GM12878 (cell line): ENCODE measurements at regions not wholly inside any gene's neighbourhood (a gene's known extent, or its start where the extent isn't known, plus 50 kb on each side); places are given as distances from the start of the nearest gene placed in this dataset.

ENCODE experiments used
- ATAC-seq: fragments of 200-7000 bp; cut with Tn5 transposase; 3 replicates; pipeline ENCODE4 v1.9.1; 2020; ENCODE audit warnings: mild to moderate bottlenecking, moderate library complexity
- BruUV-seq: library from RNA; stranded (reverse); fragments of 400-500 nt; replicated peaks from 2 replicates; lab custom pipeline; 2021; lab: Mats Ljungman, UMichigan
- CTCF ChIA-PET: fragments of 300-600 bp; sonication (Branson Sonifier 250); formaldehyde crosslinking; extraction: SDS; loops from one replicate; lab custom pipeline; 2021; ENCODE audit warnings: inconsistent platforms; lab: Yijun Ruan, JAX
- POLR2A ChIA-PET: fragments of 350-600 bp; formaldehyde crosslinking; extraction: SDS; loops from one replicate; lab custom pipeline; 2021; ENCODE audit warnings: inconsistent platforms; lab: Charles Lee
- RAD21 ChIA-PET: fragments of 300-600 bp; sonication (Branson Sonifier 250); formaldehyde crosslinking; loops from one replicate; lab custom pipeline; 2023; ENCODE audit warnings: antibody characterized with exemption; ENCODE audit not compliant: unreplicated experiment; lab: Charles Lee
- SMC1A ChIA-PET: fragments of 300-600 bp; sonication (Branson Sonifier 250); formaldehyde crosslinking; loops from one replicate; lab custom pipeline; 2023; ENCODE audit not compliant: unreplicated experiment, uncharacterized antibody; lab: Charles Lee
- DNase-seq: peaks from one replicate; pipeline ENCODE4 v3.0.0-alpha.2; 2011; ENCODE audit warnings: low read depth, low spot score
- FAIRE-seq: peaks from 3 replicates; lab custom pipeline; 2011; peaks lifted over from hg19 to GRCh38; lab: Jason Lieb, UNC
- H2AFZ ChIP-seq: 2 replicates; pipeline ENCODE4 v1.6.0; 2011; ENCODE audit warnings: low read depth, low read length, control low read depth; ENCODE audit not compliant: control insufficient read depth
- H3K27ac ChIP-seq: 2 replicates; pipeline ENCODE4 v1.5.1; 2011; ENCODE audit warnings: control low read depth; ENCODE audit not compliant: control insufficient read depth, insufficient read depth
- H3K27me3 ChIP-seq, 2 experiments: replicated peaks in 1 of 2; 2 replicates each; pipeline versions ENCODE4 v1.6.0 to v1.6.1; 2011; ENCODE audit warnings: low read length in 1 of 2; ENCODE audit not compliant: control insufficient read depth in 2 of 2, insufficient read depth in 2 of 2
- H3K36me3 ChIP-seq, 2 experiments: 2 replicates each; pipeline ENCODE4 v1.5.1; 2011; ENCODE audit warnings: low read length in 1 of 2; ENCODE audit not compliant: control insufficient read depth in 2 of 2, insufficient read depth in 2 of 2
- H3K4me1 ChIP-seq: 2 replicates; pipeline ENCODE4 v1.6.1; 2011; ENCODE audit warnings: mild to moderate bottlenecking, low read length, moderate library complexity, mixed read lengths; ENCODE audit not compliant: control insufficient read depth, insufficient read depth
- H3K4me2 ChIP-seq: 2 replicates; pipeline ENCODE4 v1.6.0; 2011; ENCODE audit warnings: control low read depth; ENCODE audit not compliant: control insufficient read depth, insufficient read depth
- H3K4me3 ChIP-seq: fragments of 200-600 bp; sonication (generic); 2 replicates; pipeline ENCODE4 v1.5.1; 2016
- H3K79me2 ChIP-seq: 2 replicates; pipeline ENCODE4 v1.6.0; 2011; ENCODE audit warnings: low read length; ENCODE audit not compliant: control insufficient read depth, insufficient read depth
- H3K9ac ChIP-seq: 2 replicates; pipeline ENCODE4 v1.8.0; 2011; ENCODE audit warnings: low read length, control low read depth, mixed read lengths; ENCODE audit not compliant: control insufficient read depth, insufficient read depth
- H3K9me3 ChIP-seq: replicated peaks from 3 replicates; pipeline ENCODE4 v1.5.1; 2011; ENCODE audit warnings: mild to moderate bottlenecking, low read length; ENCODE audit not compliant: control insufficient read depth, insufficient read depth
- H4K20me1 ChIP-seq: 2 replicates; pipeline ENCODE4 v1.6.0; 2011; ENCODE audit not compliant: control insufficient read depth, insufficient read depth
- BACH1 ChIP-seq: fragments of 450-650 bp; IDR thresholded peaks from 2 replicates; pipeline ENCODE4 v1.6.1; 2017; ENCODE audit warnings: mild to moderate bottlenecking, borderline replicate concordance
- RELB ChIP-seq: fragments of 450-650 bp; IDR thresholded peaks from 2 replicates; pipeline ENCODE4 v1.6.1; 2017; ENCODE audit warnings: low read depth, mild to moderate bottlenecking, moderate library complexity
- SREBF2 ChIP-seq: IDR thresholded peaks from 2 replicates; pipeline ENCODE4 v1.6.1; 2012; ENCODE audit warnings: mild to moderate bottlenecking, low read length
- ZBTB4 ChIP-seq: fragments of 450-650 bp; formaldehyde crosslinking; IDR thresholded peaks from 2 replicates; pipeline ENCODE4 v1.4.0; 2022; ENCODE audit warnings: mild to moderate bottlenecking, moderate library complexity
- WGBS: methylation state at CpG from one replicate; pipeline ENCODE4 v1.1.6; 2016; ENCODE audit warnings: low lambda C conversion rate; ENCODE audit not compliant: insufficient replicate concordance, insufficient coverage; ENCODE audit errors: missing lambda C conversion rate; 5-methylcytosine and 5-hydroxymethylcytosine counted together
- in situ Hi-C: fragments of 300-500 bp; cut with MboI; formaldehyde crosslinking; loops from 9 replicates; pipeline ENCODE4 v1.14.3; 2018; ENCODE audit warnings: mixed read lengths
- intact Hi-C: fragments of 100-400 bp; cut with micrococcal nuclease; formaldehyde crosslinking; loops from one replicate; pipeline ENCODE4 v1.14.2; 2022; ENCODE audit not compliant: unreplicated experiment

DNA sequence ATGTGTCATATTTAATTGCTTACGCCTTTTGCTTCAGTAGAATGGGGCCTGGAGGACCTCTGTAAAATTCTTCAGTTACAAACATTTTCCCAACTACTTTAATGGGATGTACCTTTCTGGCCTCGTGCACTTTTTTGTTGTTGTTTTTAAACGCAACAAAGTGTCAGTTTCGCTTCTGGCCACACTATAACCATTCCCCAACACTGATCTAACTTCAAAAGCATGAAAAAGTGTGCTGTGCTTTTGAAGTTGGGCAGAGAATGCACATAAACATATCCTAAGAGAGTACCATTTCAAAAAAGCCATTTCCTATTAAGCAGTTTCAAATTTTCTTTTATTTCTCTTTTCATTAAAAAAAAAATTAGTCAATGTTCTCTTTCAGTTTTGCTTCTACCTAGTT, 435.8 kb downstream of the CNTN6 start (continued):
- TF ChIP-seq ZBTB4 (CRISPR knock-in tag), result no peak
- no peak for TF ChIP-seq RELB
- TF ChIP-seq BACH1, result no peak

GRCh38 chr3:1529676-1530075, 436.9 kb downstream of the CNTN6 start:
- H3K4me2 ChIP-seq, result no peak overlapping the region
- H2AFZ ChIP-seq, result no peak overlapping the region
- TF ChIP-seq SREBF2, result no peak
- in situ Hi-C loops (no loop called here), intact Hi-C loops (no loop called here)
- H3K9me3 ChIP-seq, result no peaks in the 10 kb centered on the region
- no peaks in the 10 kb centered on the region for H3K36me3 ChIP-seq
- FAIRE-seq (no peak), ATAC-seq (no peak), DNase-seq (no peak)
- ChIA-PET RAD21 (no interaction called here), POLR2A (no interaction called here), SMC1A (no interaction called here), CTCF (no interaction called here)
- no peaks in the 10 kb centered on the region for H3K27me3 ChIP-seq
- no peak overlapping the region for H3K9ac ChIP-seq
- H3K4me1 ChIP-seq, result no peaks in the 10 kb centered on the region
- no peaks in the 10 kb centered on the region for H4K20me1 ChIP-seq
- 5% methylated on average over 4 of the region's 4 CpGs for WGBS
- no peaks in the 10 kb centered on the region for H3K79me2 ChIP-seq
- no peak overlapping the region for H3K4me3 ChIP-seq
- no TSS peak for BruUV-seq
- no peak overlapping the region for H3K27ac ChIP-seq
